ENCODE measurements at regions not wholly inside any gene's neighbourhood (a gene's known extent, or its start where the extent isn't known, plus 50 kb on each side); places are given as distances from the start of the nearest gene placed in this dataset.

GRCh38 chr14:101186544-101186943, 283.0 kb upstream of the RTL1 start:
- no peak overlapping the region for H3K9ac ChIP-seq
- H3K9me3 ChIP-seq (ENCODE audit: low read depth), result no peaks in the 10 kb centered on the region
- H3K79me2 ChIP-seq (ENCODE audit: insufficient read depth), result no peaks in the 10 kb centered on the region
- DNase-seq, result no peak
- peaks cover 20% of the 10 kb centered on the region; the same call in 1 of the 2 replicates for H3K27me3 ChIP-seq (replicated peaks; ENCODE audit: insufficient read depth)
- H3K4me1 ChIP-seq (ENCODE audit: insufficient read depth), result no peaks in the 10 kb centered on the region
- no peak overlapping the region for H3K4me2 ChIP-seq (ENCODE audit: unreplicated experiment)
- no peak overlapping the region for H3K4me3 ChIP-seq
- no peaks in the 10 kb centered on the region for H3F3A ChIP-seq (ENCODE audit: insufficient read depth)
- in situ Hi-C loops (cut with MboI), result no loop called here
- no peaks in the 10 kb centered on the region for H3K36me3 ChIP-seq (ENCODE audit: low read depth)
- 63 to 70% methylated on average over 8 of the region's 8 CpGs for WGBS, 2 experiments (ENCODE audit: low coverage in 1 of 2, low lambda C conversion rate in 2 of 2, missing lambda C conversion rate in 2 of 2)
- H3K9me2 ChIP-seq (ENCODE audit: insufficient read depth), result no peaks in the 10 kb centered on the region
- no peak overlapping the region for H2AFZ ChIP-seq
- no peak for TF ChIP-seq EZH2phosphoT487 (IDR thresholded peaks at IDR 0.05; ENCODE audit: insufficient read depth, low read depth)
- TF ChIP-seq EZH2 (IDR thresholded peaks at IDR 0.05; ENCODE audit: insufficient read depth, poor library complexity, severe bottlenecking), result no peak
- no peak overlapping the region for H3K27ac ChIP-seq
- no peaks in the 10 kb centered on the region for H4K20me1 ChIP-seq (ENCODE audit: insufficient read depth)

DNA sequence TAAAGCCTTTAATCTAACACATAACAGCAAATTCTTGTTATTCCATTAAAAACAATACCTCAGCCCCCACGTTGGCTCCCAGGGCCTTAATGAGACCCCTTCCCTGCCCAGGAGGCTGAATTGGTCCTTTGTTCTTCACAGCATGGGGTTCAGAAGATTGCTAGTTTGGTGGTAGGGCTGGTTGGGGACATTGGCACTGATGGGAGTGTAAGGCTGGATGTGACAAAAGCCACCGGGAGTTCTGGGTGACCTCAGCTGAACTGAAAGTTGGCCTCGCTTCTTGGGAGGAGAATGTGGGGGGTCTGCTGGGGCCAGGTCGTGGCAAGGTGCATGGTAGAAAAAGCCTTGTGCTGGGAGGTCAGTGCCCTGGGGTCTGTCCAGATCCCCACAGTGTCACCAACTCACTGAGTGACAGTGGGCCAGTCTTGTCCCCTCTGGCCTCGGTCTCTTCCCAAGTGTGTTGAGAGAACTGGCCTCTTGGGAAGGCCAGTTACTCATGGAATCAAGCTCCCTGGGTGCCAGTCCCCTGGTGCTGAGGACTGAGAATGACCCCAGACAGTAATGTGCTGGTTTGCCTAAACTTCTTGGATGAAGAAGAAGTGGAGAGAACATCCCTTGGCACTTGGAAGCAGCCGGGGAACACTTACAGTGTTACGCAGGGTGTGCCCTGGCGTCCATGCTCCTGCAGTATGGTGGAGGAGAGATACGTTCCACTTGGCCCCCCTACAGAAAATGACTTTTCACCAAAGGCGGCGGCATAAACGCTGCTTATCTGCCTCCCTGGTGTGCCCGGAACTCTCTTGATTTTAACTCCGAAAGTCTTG, 283.7 kb upstream of the RTL1 start:
- Histone ChIP-seq H3K27ac (no peak overlapping the region), H3K4me2 (ENCODE audit: unreplicated experiment) (no peak overlapping the region), H3K79me2 (ENCODE audit: insufficient read depth) (no peaks in the 10 kb centered on the region), H3F3A (ENCODE audit: insufficient read depth) (no peaks in the 10 kb centered on the region), H4K20me1 (ENCODE audit: insufficient read depth) (no peaks in the 10 kb centered on the region), H3K9me3 (ENCODE audit: low read depth) (no peaks in the 10 kb centered on the region), H3K9ac (no peak overlapping the region), H3K27me3 (replicated peaks; ENCODE audit: insufficient read depth) (peaks cover 24% of the 10 kb centered on the region; the same call in 1 of the 2 replicates), H3K9me2 (ENCODE audit: insufficient read depth) (no peaks in the 10 kb centered on the region), H2AFZ (no peak overlapping the region), H3K4me1 (ENCODE audit: insufficient read depth) (no peaks in the 10 kb centered on the region), H3K36me3 (ENCODE audit: low read depth) (no peaks in the 10 kb centered on the region), H3K4me3 (no peak overlapping the region)
- TF ChIP-seq EZH2 (IDR thresholded peaks at IDR 0.05; ENCODE audit: insufficient read depth, poor library complexity, severe bottlenecking) (no peak), EZH2phosphoT487 (IDR thresholded peaks at IDR 0.05; ENCODE audit: insufficient read depth, low read depth) (no peak)
- DNase-seq, result no peak
- in situ Hi-C loops (cut with MboI), result no loop called here
- 48 to 56% methylated on average over 14 of the region's 14 CpGs for WGBS, 2 experiments (ENCODE audit: low coverage in 1 of 2, low lambda C conversion rate in 2 of 2, missing lambda C conversion rate in 2 of 2)

- H3K9ac ChIP-seq, result no peak overlapping the region
- no peaks in the 10 kb centered on the region for H3K9me2 ChIP-seq (ENCODE audit: insufficient read depth)
- H3K4me2 ChIP-seq (ENCODE audit: unreplicated experiment), result no peak overlapping the region
- no peak overlapping the region for H3K4me3 ChIP-seq
- DNase-seq, result no peak
- H2AFZ ChIP-seq, result no peak overlapping the region
- no peaks in the 10 kb centered on the region for H3K9me3 ChIP-seq (ENCODE audit: low read depth)
- no peaks in the 10 kb centered on the region for H3K36me3 ChIP-seq (ENCODE audit: low read depth)
- no peaks in the 10 kb centered on the region for H3F3A ChIP-seq (ENCODE audit: insufficient read depth)
- H3K4me1 ChIP-seq (ENCODE audit: insufficient read depth), result no peaks in the 10 kb centered on the region
- WGBS, 2 experiments (ENCODE audit: low coverage in 1 of 2, low lambda C conversion rate in 2 of 2, missing lambda C conversion rate in 2 of 2), result 55 to 56% methylated on average over 14 of the region's 14 CpGs
- peaks cover 27% of the 10 kb centered on the region; the same call in 1 of the 2 replicates for H3K27me3 ChIP-seq (replicated peaks; ENCODE audit: insufficient read depth)
- H4K20me1 ChIP-seq (ENCODE audit: insufficient read depth), result no peaks in the 10 kb centered on the region
- no peak overlapping the region for H3K27ac ChIP-seq
- no peaks in the 10 kb centered on the region for H3K79me2 ChIP-seq (ENCODE audit: insufficient read depth)
- in situ Hi-C loops (cut with MboI), result no loop called here
- TF ChIP-seq EZH2 (IDR thresholded peaks at IDR 0.05; ENCODE audit: insufficient read depth, poor library complexity, severe bottlenecking) (no peak), EZH2phosphoT487 (IDR thresholded peaks at IDR 0.05; ENCODE audit: insufficient read depth, low read depth) (no peak)
Measured at GRCh38 chr14:101187816-101188570, 284.5 kb upstream of the RTL1 start.

DNA sequence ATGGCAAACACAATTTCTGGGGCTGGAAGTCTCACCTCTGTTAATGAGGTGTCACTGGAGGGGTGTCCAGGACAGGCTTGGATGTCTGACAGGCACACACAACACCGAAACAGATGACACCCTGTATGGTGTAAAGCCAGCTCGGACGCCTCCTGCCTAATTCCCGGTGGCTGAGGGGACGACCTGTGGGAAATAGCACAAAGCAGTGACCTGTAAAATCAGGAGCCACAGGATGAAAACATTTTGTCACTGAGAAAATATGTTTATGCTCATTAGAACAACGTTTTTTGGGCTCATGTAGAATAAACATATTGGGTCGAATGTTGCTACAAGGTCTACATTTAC, 285.0 kb upstream of the RTL1 start:
- peaks cover 27% of the 10 kb centered on the region; the same call in 1 of the 2 replicates for H3K27me3 ChIP-seq (replicated peaks; ENCODE audit: insufficient read depth)
- no peak overlapping the region for H2AFZ ChIP-seq
- no peak overlapping the region for H3K4me2 ChIP-seq (ENCODE audit: unreplicated experiment)
- no peaks in the 10 kb centered on the region for H3K4me1 ChIP-seq (ENCODE audit: insufficient read depth)
- no peaks in the 10 kb centered on the region for H4K20me1 ChIP-seq (ENCODE audit: insufficient read depth)
- H3K36me3 ChIP-seq (ENCODE audit: low read depth), result no peaks in the 10 kb centered on the region
- no peaks in the 10 kb centered on the region for H3K9me3 ChIP-seq (ENCODE audit: low read depth)
- no peak for DNase-seq
- no peak overlapping the region for H3K9ac ChIP-seq
- WGBS, 2 experiments (ENCODE audit: low coverage in 1 of 2, low lambda C conversion rate in 2 of 2, missing lambda C conversion rate in 2 of 2), result 38% methylated on average over 7 of the region's 7 CpGs
- no peaks in the 10 kb centered on the region for H3K79me2 ChIP-seq (ENCODE audit: insufficient read depth)
- in situ Hi-C loops (cut with MboI), result no loop called here
- no peaks in the 10 kb centered on the region for H3F3A ChIP-seq (ENCODE audit: insufficient read depth)
- no peaks in the 10 kb centered on the region for H3K9me2 ChIP-seq (ENCODE audit: insufficient read depth)
- TF ChIP-seq EZH2 (IDR thresholded peaks at IDR 0.05; ENCODE audit: insufficient read depth, poor library complexity, severe bottlenecking) (no peak), EZH2phosphoT487 (IDR thresholded peaks at IDR 0.05; ENCODE audit: insufficient read depth, low read depth) (no peak)
- H3K27ac ChIP-seq, result no peak overlapping the region
- no peak overlapping the region for H3K4me3 ChIP-seq
